ENCODE measurements at regions not wholly inside any gene's neighbourhood (a gene's known extent, or its start where the extent isn't known, plus 50 kb on each side); places are given as distances from the start of the nearest gene placed in this dataset.

- Histone ChIP-seq H4K20me1 (ENCODE audit: insufficient read depth, low read length) (no peaks in the 10 kb centered on the region), H2BK5ac (ENCODE audit: low read depth, low read length, poor library complexity, severe bottlenecking) (no peak overlapping the region), H2AFZ (replicated peaks; ENCODE audit: low read length, poor library complexity) (no peak overlapping the region), H4K5ac (ENCODE audit: low read depth, low read length) (no peak overlapping the region), H3K56ac (ENCODE audit: extremely low read depth, insufficient read depth, low read length) (no peak overlapping the region), H3K14ac (replicated peaks; ENCODE audit: low read depth, low read length) (no peak overlapping the region), H2AK5ac (ENCODE audit: low read depth, low read length) (no peak overlapping the region), H3K4me2 (ENCODE audit: low read depth, low read length) (no peak overlapping the region), H2AK9ac (replicated peaks; ENCODE audit: low read depth, low read length, poor library complexity) (no peak overlapping the region), H3K18ac (ENCODE audit: low read depth, low read length) (no peak overlapping the region), H3K9ac (ENCODE audit: low read depth, low read length) (no peak overlapping the region), H2BK20ac (ENCODE audit: low read depth, low read length) (no peak overlapping the region), H3K4me3 (ENCODE audit: insufficient read depth, low read depth, low read length) (no peak overlapping the region), H3K4ac (ENCODE audit: low read depth, low read length) (no peak overlapping the region), H4K8ac (ENCODE audit: low read depth in 2 of 2, low read length in 2 of 2) (no peak overlapping the region), H2BK15ac (ENCODE audit: low read depth, low read length) (no peak overlapping the region), H3K9me1 (ENCODE audit: insufficient read depth, low read length) (no peaks in the 10 kb centered on the region), H3K36me3 (ENCODE audit: control insufficient read depth, insufficient read depth, low read length) (no peaks in the 10 kb centered on the region), H3K23ac (ENCODE audit: low read depth, low read length) (no peak overlapping the region), H2BK120ac (ENCODE audit: low read depth, low read length) (no peak overlapping the region), H4K91ac (ENCODE audit: insufficient read depth, low read depth, low read length) (no peak overlapping the region), H3K9me3 (ENCODE audit: control insufficient read depth, insufficient read depth, low read length) (peaks cover 17% of the 10 kb centered on the region), H3K79me1 (ENCODE audit: low read depth in 1 of 2, low read length in 2 of 2) (no peaks in the 10 kb centered on the region), H3K27ac (ENCODE audit: insufficient read depth, low read length) (no peak overlapping the region), H3K27me3 (ENCODE audit: control insufficient read depth, insufficient read depth, low read length) (no peaks in the 10 kb centered on the region), H3K4me1 (ENCODE audit: control insufficient read depth, insufficient read depth, low read length) (no peaks in the 10 kb centered on the region)
- no CpG with 5 or more reads among the region's 3 CpGs for WGBS, 2 experiments (ENCODE audit: extremely low coverage in 2 of 2, insufficient read length in 1 of 2)
- intact Hi-C loops (cut with micrococcal nuclease): no loop called here
- DNase-seq (no peak), ATAC-seq (ENCODE audit: low read depth) (no peak)
- dilution Hi-C loops (cut with HindIII; ENCODE audit: low sequenced_read_pairs, unreplicated experiment): no loop called here
- no TSS peak for BruUV-seq (replicated peaks)
- CTCF ChIA-PET: interaction anchor here (0.6 kb wide), 2 partner anchors 60 to 115 kb away, joined by 6 to 8 read pairs; no protein-coding TSS in a partner anchor
- in situ Hi-C loops (cut with MboI; ENCODE audit: low sequenced_read_pairs): no loop called here
- POLR2A ChIA-PET (ENCODE audit: unreplicated experiment): no interaction called here
- TF ChIP-seq CTCF (conservative IDR thresholded peaks at IDR 0.05; ENCODE audit: low read depth, low read length) (no peak), FOS (IDR thresholded peaks at IDR 0.05; ENCODE audit: low read depth, low read length) (no peak), NFE2L2 (IDR thresholded peaks at IDR 0.05; ENCODE audit: low read depth, low read length) (no peak), RCOR1 (IDR thresholded peaks at IDR 0.05; ENCODE audit: insufficient replicate concordance, low read length) (no peak), CEBPB (IDR thresholded peaks at IDR 0.05; ENCODE audit: low read depth, low read length) (no peak), MXI1 (IDR thresholded peaks at IDR 0.05; ENCODE audit: borderline replicate concordance, low read depth, low read length) (no peak), RFX5 (IDR thresholded peaks at IDR 0.05; ENCODE audit: low read depth, low read length) (no peak), CHD1 (IDR thresholded peaks at IDR 0.05; ENCODE audit: low read depth, low read length) (no peak), MAFK (IDR thresholded peaks at IDR 0.05; ENCODE audit: low read depth, low read length) (no peak), ELK1 (IDR thresholded peaks at IDR 0.05; ENCODE audit: borderline replicate concordance, low read depth, low read length) (no peak)
Observed at GRCh38 chr10:80894311-80894791, 356.6 kb downstream of the SH2D4B start.

Measured in IMR-90 (cell line).